GM18502 (cell line): ENCODE measurements at regions not wholly inside any gene's neighbourhood (a gene's known extent, or its start where the extent isn't known, plus 50 kb on each side); places are given as distances from the start of the nearest gene placed in this dataset.
"Not testable (repeated sequence)": the region's sequence is repeated elsewhere in the genome, so short reads cannot be mapped to it uniquely, and the experiment has no call there.

ENCODE experiments used
- ATAC-seq: cut with Tn5 transposase; IDR thresholded peaks from one replicate; pipeline ENCODE4 v1.9.1; 2021; ENCODE audit warnings: mild to moderate bottlenecking; ENCODE audit not compliant: unreplicated experiment, poor library complexity

DNA sequence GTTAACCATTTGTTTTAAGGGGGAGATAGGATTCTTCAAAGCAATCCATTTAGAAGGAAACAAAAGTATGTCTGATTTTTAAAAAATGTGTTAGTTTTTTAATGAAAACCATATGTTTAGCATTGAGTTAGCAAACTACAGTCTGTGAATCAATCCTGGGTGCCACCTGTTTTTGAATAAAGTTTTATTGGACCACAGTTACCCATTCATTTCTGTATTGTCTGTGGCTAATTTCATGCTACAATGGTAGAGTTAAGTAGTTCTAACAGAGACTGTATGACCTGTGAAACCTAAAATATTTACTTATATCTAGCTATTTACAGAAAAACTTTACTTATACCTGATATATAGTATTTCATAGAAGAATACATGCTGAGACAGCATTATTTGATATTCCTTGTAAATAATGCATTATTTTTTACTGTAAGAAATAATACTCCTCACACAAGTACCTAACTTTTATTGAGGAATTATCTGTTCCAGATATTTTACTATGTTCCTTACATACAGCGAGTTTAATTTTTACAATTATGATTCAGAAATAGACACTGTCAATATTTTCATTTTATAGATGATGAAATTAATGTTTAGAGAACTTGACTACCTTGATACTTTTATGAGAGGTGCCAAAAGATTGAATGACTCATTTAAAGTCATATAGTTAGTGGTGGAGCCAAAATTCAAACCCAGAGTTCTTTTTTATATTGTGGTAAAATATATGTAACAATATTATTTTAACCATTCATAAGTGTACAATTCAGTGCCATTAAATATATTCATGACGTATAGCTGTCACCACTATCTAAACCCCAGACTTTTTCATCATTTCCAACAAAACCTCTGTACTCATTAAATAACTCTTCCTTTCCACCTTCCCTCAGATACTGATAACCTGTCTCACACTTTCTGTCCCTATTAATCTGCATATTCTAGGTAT is 122.0 kb downstream of the GLUD2 start:
- no peak for ATAC-seq

DNA sequence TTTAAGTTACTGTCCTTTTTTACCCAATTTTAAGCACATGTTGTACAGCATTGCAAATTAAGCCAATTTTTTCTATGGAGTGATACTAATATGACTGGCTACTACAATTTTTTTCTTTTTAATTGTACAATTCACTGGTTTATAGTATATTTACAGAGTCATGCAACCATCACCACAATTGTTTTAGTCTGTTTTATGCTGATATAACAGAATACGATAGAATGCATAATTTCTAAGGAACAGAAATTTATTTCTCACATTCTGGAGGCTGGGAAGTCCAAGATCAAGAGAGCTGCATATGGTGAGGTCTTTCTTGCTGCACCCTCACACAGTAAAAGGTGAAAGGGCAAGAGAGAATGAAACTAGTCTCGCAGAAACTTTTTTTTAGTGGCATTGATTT is 125.3 kb downstream of the GLUD2 start:
- ATAC-seq = no peak

DNA sequence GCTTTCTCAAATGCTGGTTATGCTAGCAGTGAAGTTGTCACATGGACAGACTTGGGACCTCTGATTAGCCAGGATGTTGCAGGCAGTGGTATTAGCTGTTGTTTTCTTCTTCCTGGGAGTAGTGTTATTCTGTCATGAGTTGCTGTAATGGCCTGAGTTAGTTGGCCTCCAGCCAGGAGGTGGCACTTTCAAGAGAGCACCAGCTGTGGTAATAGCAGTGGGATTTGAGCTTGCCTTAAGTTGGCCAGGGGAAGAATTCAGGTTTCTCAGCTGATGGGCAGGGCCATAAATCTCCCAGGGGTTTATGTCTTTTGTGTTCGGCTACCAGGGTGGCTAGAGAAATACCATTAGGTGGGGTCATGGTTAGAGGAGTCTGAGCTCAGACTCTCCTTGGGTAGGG is 132.6 kb downstream of the GLUD2 start:
- no peak for ATAC-seq

DNA sequence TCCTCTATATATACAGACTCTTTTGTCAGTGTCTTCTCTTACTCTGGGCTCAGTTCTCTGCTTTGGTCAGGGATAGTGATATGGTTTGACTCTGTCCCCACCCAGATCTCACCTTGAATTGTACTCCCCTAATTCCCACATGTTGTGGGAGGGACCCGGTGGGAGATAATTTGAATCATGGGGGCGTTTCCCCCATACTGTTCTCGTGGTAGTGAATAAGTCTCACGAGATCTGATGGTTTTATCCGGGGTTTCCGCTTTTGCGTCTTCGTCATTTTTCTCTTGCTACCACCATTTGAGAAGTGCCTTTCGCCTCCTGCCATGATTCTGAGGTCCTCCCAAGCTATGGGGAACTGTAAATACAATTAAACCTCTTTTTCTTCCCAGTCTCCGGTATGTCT is 144.4 kb downstream of the GLUD2 start:
- ATAC-seq = no peak

DNA sequence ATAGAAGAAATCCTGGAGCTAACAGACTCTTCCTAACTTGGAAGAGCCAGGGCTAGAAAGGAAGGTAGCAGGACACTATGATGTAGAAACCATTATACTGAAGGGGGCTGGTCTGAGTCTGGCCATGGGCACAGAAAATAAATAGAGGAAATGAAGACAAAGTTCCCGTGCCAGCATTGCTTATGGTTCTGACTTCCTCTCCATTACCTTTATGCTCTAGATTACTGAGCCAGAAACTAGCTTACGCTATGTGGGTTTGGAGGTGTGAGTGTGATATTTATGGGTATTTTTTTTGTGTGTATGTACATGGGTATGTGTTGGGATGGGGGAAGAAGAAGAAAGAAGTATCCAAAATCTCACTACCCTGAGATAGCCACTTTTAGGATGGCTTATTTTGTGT is 148.3 kb downstream of the GLUD2 start:
- no peak for ATAC-seq

DNA sequence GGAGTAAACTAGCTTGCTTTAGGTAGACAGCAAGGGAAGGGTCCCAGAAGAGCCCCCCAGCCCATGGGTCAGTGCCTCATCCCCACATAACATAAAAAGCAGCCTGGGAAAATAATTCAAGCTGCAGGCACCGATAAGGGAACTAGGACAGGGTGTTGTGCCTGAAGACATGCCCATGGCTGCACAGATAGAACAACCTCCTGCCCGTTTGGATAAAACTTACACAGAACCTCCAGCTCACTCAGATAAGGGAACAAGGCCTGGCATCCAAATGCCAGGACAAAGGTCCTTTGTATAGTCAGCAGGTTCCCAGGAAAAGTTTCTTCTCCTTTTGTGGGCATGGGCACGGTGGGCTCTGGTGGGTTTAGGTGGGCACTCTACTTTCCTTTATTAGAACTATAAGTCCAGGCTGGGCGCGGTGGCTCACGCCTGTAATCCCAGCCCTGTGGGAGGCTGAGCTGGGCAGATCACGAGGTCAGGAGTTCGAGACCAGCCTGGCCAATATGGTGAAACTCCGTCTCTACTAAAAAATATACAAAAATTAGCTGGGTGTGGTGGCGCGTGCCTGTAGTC is 149.5 kb downstream of the GLUD2 start:
- not testable (repeated sequence) for ATAC-seq

DNA sequence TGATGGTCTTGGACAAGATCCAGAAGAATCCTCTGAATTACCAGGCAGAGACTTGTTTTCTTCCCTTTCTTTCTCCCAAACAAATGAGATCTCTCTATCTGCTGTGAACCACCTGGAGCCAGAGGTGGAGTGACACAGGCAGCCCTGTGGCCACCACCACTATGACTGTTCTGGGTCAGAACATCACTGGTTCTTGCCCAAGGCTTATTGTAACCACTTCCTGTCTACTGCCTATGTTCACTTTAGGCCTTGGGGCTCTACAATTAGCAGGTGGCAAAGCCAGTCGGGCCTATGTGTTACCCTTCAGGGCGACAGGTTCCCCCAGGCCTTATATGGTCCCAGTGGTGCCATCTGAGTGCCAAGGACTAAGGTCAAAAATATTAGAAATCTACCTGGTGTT is 161.2 kb downstream of the GLUD2 start:
- ATAC-seq = no peak

DNA sequence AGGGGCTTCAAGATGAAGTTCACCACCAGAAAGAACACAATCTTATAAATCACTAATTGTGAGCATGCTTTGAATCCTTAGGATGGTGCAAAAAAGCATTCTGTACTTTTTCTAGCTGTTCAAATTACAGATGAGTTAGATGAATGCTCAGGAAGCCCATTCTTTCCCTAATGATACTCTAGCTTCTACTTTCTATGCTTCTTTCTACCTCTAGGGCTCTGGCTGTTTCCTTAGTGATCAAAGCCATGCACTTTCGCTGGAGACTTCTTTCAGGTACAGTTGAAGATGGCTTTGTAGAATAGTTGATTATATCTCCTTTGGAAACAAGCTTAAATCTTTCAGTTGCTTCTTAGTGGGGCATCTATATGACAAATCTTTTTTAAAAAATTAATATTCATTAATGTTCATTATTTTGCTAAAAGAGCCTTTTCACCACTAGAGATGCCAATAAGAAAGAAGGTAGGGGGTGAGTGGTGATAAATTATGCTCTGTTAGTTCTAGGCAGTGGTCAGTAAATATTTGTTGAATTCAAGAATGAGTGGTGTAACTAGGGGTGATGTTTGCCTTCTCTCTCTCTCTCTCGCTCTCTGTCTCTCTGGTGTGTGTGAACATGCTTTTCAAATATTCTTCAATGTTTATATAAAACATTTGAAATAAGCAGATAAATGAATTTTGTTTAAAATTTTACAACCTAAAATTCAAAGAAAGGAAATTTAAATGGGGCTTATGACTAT is 169.4 kb downstream of the GLUD2 start:
- no peak for ATAC-seq

DNA sequence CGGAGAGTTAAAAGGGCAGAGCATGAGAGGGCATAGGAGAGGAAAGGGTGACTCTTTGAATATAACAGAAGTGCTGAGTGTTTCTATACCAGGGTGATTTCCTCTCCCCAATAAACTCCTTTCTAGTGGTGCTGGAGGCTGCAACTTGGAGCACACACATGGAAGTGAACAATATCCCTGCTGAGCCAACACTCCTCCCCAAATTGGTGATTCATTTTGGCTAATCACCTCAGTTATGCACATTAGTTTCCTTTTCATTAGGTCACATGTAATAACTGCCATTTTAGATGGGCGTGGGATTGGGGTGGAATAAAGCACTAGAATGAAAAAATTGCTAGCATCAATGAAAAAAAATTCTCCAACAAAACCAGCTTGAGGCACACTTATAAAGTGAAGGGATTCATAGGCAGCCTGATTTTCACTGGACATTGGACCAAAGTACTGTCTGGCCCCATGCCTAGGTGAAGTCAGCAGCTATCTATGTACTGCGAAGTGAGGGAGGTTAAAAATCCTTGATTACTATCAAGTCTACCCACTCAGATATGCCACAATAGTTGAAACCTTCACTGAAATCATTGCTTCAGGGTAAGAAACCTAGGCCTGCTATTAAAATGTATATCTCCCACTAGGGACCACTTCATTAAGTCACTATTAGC is 174.0 kb downstream of the GLUD2 start:
- ATAC-seq = no peak

DNA sequence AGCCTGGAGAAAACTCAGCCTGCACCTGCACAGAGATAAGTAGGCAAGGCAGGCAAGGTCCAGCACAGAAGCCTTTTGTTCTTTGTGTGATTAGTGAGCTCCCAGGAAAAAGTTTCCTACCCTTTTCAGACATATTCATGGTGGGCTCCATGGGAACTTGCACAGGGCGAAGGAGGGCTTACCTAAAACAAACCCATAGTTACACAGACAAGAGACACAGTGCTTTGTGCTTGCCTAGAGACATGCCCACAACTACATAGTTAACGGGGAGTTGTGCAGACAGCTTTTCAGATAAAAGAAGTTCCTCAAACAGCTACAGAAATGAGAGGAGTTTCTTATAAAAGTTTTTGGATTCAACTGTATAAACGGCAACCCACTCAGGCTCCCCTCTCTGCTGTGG is 180.5 kb downstream of the GLUD2 start:
- ATAC-seq = no peak

DNA sequence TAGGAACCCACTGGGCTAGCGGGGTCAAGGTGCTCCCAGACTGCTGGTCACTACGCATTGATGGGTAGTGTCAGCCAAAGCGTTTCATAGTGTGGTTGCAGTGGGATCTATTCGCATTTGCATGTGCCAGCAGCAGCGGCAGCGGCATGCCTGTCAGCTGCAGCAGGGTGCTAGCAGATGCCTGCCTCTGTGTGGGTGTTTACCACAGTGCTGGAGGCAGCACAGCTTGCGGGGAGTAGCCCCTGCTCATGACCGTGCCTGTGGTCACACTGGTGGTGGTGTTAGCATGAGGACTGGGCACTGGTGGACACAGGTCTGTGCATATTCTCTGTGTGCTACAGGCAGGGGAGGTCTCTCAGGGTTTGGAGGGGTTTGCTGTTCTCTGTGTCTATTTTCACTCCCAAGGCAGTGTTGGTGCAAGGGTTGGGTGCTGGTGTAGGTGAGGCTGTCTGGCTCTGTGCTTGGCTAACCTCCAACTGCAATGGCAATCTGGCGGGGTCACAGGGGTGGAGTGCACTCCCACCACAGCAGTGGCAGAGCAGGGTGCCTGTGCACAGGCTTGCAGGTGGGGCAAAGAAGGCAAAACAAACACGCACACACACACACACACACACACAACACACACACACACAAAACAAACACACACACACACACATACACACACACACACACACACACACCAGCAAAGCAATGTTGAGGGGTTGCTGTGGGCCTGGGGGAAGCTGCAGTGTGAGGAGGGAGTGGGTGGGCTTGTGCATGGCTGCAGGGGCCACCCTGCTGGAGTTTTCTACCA is 184.4 kb downstream of the GLUD2 start:
- ATAC-seq = no peak

DNA sequence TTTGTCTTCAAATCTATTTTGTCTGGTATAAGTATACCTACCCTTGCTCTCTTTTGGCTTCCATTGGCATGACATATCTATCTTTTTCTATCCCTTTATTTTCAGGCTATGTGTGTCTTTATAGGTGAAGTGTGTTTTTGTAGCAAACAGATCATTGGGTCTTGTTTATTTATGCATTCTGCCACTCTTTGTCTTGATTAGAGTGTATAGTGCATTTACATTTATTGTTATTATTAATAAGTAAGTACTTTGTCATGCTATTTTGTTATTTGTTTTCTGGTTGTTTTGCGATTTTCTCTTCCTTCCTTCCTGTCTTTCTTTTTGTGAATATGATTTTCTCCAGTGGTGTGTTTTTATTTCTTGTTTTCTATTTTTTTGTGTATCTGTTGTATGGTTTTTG is 188.6 kb downstream of the GLUD2 start:
- no peak for ATAC-seq

DNA sequence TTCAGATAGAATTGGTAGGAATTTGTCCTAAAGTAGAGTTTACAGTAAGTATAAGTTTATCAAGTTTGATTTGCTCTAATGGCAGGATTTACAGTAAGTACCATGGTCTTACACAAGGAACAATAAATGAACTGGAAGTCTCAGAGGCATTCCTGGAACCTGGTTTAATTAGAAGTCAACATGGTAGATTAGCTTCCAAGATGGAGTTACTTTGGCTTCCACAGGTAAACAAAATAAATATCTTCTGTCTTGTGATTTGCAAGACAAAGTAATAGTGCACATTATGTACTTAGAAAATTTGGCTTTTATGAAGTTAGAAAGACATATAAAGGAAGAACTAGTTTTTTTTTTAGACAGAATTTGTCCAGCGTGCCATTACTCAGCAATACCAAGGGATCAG is 190.7 kb downstream of the GLUD2 start:
- no peak for ATAC-seq

DNA sequence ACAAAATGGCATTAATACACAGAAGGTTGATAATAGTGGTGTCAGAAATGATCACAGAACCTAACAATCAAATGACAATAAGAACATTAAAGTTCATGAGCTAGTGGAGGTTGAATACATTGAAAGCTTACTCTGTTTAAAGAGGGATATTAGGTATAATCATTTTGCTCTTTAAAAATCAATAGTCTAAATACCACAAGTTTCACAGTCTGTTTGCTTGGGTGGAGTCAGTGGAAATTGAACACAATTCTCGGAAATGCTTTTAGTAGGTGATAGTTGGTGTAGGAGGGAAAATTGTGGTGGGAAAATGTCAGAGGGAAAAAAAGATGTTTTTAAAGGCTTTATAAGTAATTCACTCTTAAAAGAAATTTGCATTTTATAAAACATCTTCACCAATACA is 197.1 kb downstream of the GLUD2 start:
- ATAC-seq = no peak

DNA sequence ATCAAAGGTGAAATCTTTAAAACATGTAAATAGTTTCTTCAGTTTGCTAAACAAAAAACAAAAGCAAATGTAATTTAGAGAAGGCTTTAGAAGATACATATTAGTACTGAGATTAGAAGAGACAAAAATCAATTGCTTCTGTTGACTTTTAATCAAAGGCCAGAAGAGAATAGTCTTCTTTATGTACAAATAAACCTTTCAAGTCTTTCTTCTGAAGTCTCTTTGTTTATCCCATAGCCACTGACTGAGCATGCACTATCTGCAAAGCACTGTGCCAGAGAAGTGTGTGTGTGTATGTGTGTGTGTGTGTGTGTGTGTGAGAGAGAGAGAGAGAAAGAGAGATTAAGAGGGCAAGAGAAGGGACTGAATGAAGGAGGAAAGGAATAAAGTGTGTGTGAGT is 198.4 kb downstream of the GLUD2 start:
- no peak for ATAC-seq

DNA sequence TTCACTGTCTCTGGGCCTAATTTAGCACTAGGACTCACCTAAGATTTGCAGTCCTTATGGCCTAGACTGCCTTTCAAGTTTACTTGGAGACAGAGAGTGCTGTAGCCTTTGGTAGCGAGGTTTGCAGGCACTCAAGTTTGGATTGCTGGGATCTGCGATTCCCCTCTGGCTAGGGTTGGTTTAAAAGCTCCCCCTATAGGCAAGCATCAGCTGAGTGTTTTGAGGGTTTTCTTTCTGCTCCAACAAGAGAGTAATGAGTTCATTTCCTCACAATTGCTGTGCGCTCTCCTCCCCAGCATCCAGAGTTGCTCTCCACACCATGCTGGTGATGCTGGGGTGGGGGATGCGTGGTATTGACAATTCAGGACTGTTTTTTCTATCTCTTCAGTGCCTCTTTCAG is 206.9 kb downstream of the GLUD2 start:
- ATAC-seq = no peak

DNA sequence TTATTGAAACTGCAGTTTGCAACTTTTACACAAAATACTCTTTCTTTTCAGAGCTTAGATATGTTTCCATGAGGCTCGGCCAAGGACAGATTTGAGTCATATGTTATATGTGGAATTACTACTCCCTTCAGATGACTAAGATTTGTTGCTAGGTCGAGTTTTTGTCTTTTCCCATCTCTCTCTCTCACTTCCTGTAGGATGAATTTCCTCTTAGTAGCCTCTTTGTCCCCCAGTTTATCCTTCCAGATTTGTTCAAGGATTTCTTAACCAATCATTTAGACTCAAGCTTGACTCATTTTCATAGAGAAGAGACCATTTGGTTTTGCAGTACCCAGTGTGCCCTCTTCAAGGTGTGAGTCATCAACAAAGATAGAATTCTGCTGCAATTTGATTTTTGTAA is 209.2 kb downstream of the GLUD2 start:
- no peak for ATAC-seq

DNA sequence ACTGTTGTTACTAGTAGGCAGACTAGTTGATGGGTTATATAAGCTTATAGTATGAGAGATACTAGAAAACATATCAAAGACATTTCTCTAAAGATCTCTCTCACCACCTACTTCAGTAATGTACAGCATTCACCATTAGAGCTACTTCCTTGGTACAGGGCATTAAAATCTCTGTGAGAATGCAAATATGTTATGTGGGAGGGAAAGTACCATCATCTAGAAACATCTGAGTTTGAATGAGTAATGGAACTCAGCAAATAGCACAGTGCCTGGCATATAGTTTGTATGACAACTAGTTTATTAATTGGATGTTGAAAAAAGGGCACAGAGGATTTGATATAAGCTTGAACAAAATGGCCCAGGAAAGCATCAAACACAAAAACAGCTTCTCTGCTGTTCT is 211.1 kb downstream of the GLUD2 start:
- no peak for ATAC-seq

DNA sequence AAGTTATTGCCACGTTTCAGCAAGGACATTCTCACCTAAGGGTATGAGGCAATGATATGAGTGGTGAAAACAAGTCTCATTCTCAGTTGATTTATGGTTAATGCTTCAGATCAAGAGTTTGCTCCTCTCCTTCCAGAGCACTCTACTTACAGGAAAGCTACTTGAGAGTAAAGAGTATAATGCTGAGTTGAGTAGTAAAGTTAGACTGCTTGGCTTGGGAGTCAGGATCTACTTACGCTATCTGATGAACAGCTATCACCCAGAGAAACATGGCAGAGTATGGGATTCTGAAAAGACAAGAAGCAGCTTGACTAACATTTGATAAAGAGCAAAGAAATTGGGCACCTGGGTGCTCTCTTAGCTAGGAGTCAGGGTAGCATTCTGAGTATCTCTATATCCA is 211.8 kb downstream of the GLUD2 start:
- ATAC-seq = no peak

DNA sequence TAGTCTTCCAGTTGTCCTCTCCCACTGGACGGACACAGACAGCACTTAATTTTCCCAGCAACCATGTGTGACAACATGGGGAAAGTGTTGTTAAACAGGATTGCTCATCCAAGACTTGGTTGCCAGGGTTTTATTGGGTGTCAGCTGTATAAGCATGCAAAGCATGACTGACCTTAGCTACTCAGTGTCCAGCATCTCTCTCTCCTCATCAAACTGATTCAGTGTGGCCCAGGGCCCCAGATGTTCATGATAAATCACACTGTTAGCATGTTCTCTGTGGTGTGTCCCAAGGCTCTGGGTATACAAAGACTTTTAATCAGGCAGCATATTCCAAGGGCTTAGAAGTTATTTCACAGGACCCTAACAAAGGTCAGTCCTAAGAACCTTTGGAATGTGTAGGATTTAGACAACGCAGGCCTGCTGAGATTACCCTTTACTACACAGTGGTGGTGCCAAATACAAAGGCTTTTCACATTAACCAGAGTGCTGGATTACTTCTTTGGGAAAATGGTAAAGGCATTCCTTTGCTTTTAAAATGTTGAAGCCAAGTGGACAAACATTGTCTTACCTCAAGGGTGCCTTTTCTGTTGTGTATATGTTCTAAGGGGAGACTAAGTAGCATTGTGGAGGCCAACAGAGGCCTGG is 213.3 kb downstream of the GLUD2 start:
- ATAC-seq = no peak
